ENCODE measurements at regions not wholly inside any gene's neighbourhood (a gene's known extent, or its start where the extent isn't known, plus 50 kb on each side); places are given as distances from the start of the nearest gene placed in this dataset.

- TF ChIP-seq CTCF (IDR thresholded peaks at IDR 0.05; ENCODE audit: insufficient read depth, low read depth, low read length) (no peak), EZH2 (IDR thresholded peaks at IDR 0.05; ENCODE audit: insufficient read depth, low read length) (no peak)
These were observed 1100.6 kb upstream of the CITED2 start for GRCh38 chr6:140475086-140475485.
